ENCODE measurements at regions not wholly inside any gene's neighbourhood (a gene's known extent, or its start where the extent isn't known, plus 50 kb on each side); places are given as distances from the start of the nearest gene placed in this dataset.
"Not testable (repeated sequence)": the region's sequence is repeated elsewhere in the genome, so short reads cannot be mapped to it uniquely, and the experiment has no call there.

DNA sequence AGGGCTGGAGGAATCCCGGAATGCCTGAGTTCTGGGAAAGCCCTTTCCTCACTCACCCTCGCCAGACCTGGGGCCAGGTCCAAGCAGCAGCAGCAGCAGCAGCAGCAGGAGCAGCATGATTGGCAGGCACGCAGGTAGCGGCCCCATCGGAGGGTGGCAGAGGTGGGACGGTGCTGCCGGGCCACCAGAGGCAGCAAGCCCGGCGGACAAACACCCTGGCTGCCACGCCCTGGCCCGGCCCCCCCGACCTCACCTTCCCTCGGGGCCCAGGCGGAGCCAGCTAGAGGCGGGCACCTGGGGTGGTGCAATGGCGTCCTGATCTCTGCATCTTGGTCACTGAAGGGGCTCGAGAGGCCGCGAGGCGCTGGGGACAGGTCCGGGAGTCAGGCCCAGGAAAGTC lies 122.4 kb downstream of the LAT start:
- no peak for DNase-seq (ENCODE audit: low spot score)
- Histone ChIP-seq H3K9me3 (ENCODE audit: low read length) (no peaks in the 10 kb centered on the region), H4K20me1 (ENCODE audit: insufficient read depth, low read length) (no peaks in the 10 kb centered on the region), H3K79me2 (ENCODE audit: insufficient read depth, low read depth, low read length) (no peaks in the 10 kb centered on the region), H3K4me3 (ENCODE audit: low read depth, low read length, poor library complexity, severe bottlenecking) (no peak overlapping the region), H2AFZ (ENCODE audit: low read length) (no peak overlapping the region), H3K4me2 (ENCODE audit: low read length) (no peak overlapping the region), H3K9me2 (ENCODE audit: insufficient read depth, low read length) (no peaks in the 10 kb centered on the region), H3K36me3 (ENCODE audit: insufficient read depth, low read length) (no peaks in the 10 kb centered on the region), H3K27ac (ENCODE audit: low read depth, low read length, poor library complexity, severe bottlenecking) (no peak overlapping the region), H3K4me1 (ENCODE audit: insufficient read depth, low read length, poor library complexity, severe bottlenecking) (no peaks in the 10 kb centered on the region)
- TF ChIP-seq, protein P1, sequence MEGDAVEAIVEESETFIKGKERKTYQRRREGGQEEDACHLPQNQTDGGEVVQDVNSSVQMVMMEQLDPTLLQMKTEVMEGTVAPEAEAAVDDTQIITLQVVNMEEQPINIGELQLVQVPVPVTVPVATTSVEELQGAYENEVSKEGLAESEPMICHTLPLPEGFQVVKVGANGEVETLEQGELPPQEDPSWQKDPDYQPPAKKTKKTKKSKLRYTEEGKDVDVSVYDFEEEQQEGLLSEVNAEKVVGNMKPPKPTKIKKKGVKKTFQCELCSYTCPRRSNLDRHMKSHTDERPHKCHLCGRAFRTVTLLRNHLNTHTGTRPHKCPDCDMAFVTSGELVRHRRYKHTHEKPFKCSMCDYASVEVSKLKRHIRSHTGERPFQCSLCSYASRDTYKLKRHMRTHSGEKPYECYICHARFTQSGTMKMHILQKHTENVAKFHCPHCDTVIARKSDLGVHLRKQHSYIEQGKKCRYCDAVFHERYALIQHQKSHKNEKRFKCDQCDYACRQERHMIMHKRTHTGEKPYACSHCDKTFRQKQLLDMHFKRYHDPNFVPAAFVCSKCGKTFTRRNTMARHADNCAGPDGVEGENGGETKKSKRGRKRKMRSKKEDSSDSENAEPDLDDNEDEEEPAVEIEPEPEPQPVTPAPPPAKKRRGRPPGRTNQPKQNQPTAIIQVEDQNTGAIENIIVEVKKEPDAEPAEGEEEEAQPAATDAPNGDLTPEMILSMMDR (conservative IDR thresholded peaks at IDR 0.05; ENCODE audit: low read length): no peak
- TF ChIP-seq EZH2phosphoT487 (IDR thresholded peaks at IDR 0.05; ENCODE audit: borderline replicate concordance, low read depth, low read length): no peak
- intact Hi-C loops (cut with micrococcal nuclease; ENCODE audit: unreplicated experiment): no loop called here
- BruUV-seq (replicated peaks): no TSS peak
- ChIA-PET POLR2A (no interaction called here), CTCF (ENCODE audit: unreplicated experiment) (no interaction called here)

DNA sequence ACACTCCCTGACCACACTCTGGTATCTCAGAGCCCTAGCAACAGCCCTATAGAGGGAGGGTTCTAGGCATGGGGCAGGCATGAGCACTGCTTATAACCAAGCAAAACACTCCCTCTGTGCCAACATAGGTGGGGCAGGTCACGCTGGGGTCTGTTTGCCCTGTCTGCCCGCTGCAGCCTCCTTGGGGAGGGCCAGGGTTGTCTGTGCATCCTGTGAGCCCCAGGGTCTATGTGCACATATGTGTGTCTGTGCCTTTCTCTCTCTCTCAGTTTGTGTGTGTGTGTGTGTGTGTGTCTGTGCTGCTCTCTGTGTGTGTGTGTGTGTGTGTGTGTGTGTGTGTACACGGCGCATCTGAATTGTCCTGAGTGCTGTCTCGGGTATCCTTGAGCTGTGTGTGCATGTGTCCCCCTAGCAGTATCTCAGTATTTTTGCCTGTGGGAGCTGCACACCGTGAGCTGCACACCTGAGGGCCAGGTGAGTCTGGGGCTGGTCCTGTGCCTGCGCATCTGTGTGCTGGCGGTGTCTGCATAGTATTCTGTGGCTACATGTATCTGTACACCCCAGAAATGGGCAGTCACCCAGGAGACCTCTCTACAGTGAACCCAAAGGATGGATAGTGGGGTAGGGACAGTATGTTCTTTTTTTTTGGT lies 121.5 kb downstream of the LAT start:
- H3K4me3 ChIP-seq (ENCODE audit: low read depth, low read length, poor library complexity, severe bottlenecking); H4K20me1 ChIP-seq (ENCODE audit: insufficient read depth, low read length); BruUV-seq (replicated peaks); H3K36me3 ChIP-seq (ENCODE audit: insufficient read depth, low read length); H3K4me1 ChIP-seq (ENCODE audit: insufficient read depth, low read length, poor library complexity, severe bottlenecking); H3K9me2 ChIP-seq (ENCODE audit: insufficient read depth, low read length); H3K79me2 ChIP-seq (ENCODE audit: insufficient read depth, low read depth, low read length); H3K9me3 ChIP-seq (ENCODE audit: low read length); intact Hi-C loops (cut with micrococcal nuclease; ENCODE audit: unreplicated experiment); H2AFZ ChIP-seq (ENCODE audit: low read length); H3K4me2 ChIP-seq (ENCODE audit: low read length); H3K27ac ChIP-seq (ENCODE audit: low read depth, low read length, poor library complexity, severe bottlenecking); CTCF ChIA-PET (ENCODE audit: unreplicated experiment); DNase-seq (ENCODE audit: low spot score); POLR2A ChIA-PET: not testable (repeated sequence)

DNA sequence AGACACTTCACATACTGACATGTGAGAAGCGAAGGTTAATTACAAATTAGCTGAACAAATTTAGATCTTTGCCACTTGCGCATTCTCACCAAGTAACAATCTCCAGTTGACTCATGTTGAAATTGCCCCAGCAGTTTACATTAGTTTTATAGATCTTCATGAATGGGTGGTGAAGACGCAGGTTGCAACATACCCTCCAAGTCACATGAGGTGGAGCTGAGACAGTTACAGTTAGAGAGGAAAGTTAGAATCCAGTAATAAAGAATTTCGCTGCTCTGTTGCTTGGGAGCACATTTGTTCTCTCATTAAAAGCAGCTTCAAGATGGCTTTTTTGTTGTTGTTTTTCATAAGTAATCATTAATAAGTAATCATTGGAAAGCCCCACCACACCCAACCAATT lies 119.7 kb downstream of the LAT start:
- H3K36me3 ChIP-seq (ENCODE audit: insufficient read depth, low read length); H2AFZ ChIP-seq (ENCODE audit: low read length); BruUV-seq (replicated peaks); H3K4me2 ChIP-seq (ENCODE audit: low read length); intact Hi-C loops (cut with micrococcal nuclease; ENCODE audit: unreplicated experiment); H3K9me3 ChIP-seq (ENCODE audit: low read length); H3K4me1 ChIP-seq (ENCODE audit: insufficient read depth, low read length, poor library complexity, severe bottlenecking); DNase-seq (ENCODE audit: low spot score); H3K9me2 ChIP-seq (ENCODE audit: insufficient read depth, low read length); H3K27ac ChIP-seq (ENCODE audit: low read depth, low read length, poor library complexity, severe bottlenecking); POLR2A ChIA-PET; H4K20me1 ChIP-seq (ENCODE audit: insufficient read depth, low read length); CTCF ChIA-PET (ENCODE audit: unreplicated experiment); H3K79me2 ChIP-seq (ENCODE audit: insufficient read depth, low read depth, low read length); H3K4me3 ChIP-seq (ENCODE audit: low read depth, low read length, poor library complexity, severe bottlenecking): not testable (repeated sequence)

DNA sequence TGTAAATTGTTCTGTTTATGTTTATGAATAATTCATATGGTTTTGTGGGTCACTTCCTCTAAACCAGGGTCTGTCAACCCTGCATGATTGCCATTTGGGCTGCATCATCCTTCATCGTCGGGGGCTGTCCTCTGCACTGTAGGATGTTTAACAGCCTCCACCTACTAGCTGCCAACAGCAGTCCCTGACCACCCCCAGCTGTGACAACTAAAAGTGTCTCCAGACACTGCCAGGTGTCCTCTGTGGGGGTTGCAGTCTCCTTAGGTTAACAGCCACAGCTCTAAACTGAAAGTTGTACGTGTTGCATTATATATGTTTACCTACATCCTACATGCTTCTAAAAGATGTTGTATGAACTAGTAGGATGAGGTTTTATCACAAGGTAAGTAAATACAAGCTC lies 113.1 kb downstream of the LAT start:
- H2AFZ ChIP-seq (ENCODE audit: low read length); intact Hi-C loops (cut with micrococcal nuclease; ENCODE audit: unreplicated experiment); H3K4me1 ChIP-seq (ENCODE audit: insufficient read depth, low read length, poor library complexity, severe bottlenecking); H3K4me2 ChIP-seq (ENCODE audit: low read length); DNase-seq (ENCODE audit: low spot score); H4K20me1 ChIP-seq (ENCODE audit: insufficient read depth, low read length); H3K9me3 ChIP-seq (ENCODE audit: low read length); H3K36me3 ChIP-seq (ENCODE audit: insufficient read depth, low read length); H3K4me3 ChIP-seq (ENCODE audit: low read depth, low read length, poor library complexity, severe bottlenecking); CTCF ChIA-PET (ENCODE audit: unreplicated experiment); POLR2A ChIA-PET; BruUV-seq (replicated peaks); H3K27ac ChIP-seq (ENCODE audit: low read depth, low read length, poor library complexity, severe bottlenecking); H3K79me2 ChIP-seq (ENCODE audit: insufficient read depth, low read depth, low read length); H3K9me2 ChIP-seq (ENCODE audit: insufficient read depth, low read length): not testable (repeated sequence)
